H1 (cell line): ENCODE measurements at regions not wholly inside any gene's neighbourhood (a gene's known extent, or its start where the extent isn't known, plus 50 kb on each side); places are given as distances from the start of the nearest gene placed in this dataset.

Source experiments
- GTF2F1 ChIP-seq: IDR thresholded peaks from 2 replicates; pipeline ENCODE4 v1.6.1; 2012; ENCODE audit warnings: low read depth, low read length, improper control_type of control experiment, borderline replicate concordance
- KDM4A ChIP-seq: IDR thresholded peaks from one replicate; pipeline ENCODE4 v1.7.1; 2012; ENCODE audit warnings: low read depth, mild to moderate bottlenecking, moderate library complexity, low read length, inconsistent platforms; ENCODE audit not compliant: severe bottlenecking
- PHF8 ChIP-seq: fragments of 200-600 bp; sonication (generic); conservative IDR thresholded peaks from 2 replicates; pipeline ENCODE4 v1.7.1; 2012; ENCODE audit warnings: low read depth, mild to moderate bottlenecking, inconsistent platforms, low read length, moderate library complexity
- RFX5 ChIP-seq: IDR thresholded peaks from 2 replicates; pipeline ENCODE4 v1.6.1; 2011; ENCODE audit warnings: low read depth, low read length, improper control_type of control experiment, borderline replicate concordance
- SP4 ChIP-seq: IDR thresholded peaks from 2 replicates; pipeline ENCODE4 v1.6.1; 2012; ENCODE audit warnings: low read length, inconsistent platforms
- SRF ChIP-seq: IDR thresholded peaks from 2 replicates; pipeline ENCODE4 v1.6.1; 2011; ENCODE audit warnings: mild to moderate bottlenecking, low read depth, low read length, moderate library complexity
- TAF1 ChIP-seq: IDR thresholded peaks from 2 replicates; pipeline ENCODE4 v1.6.1; 2011; ENCODE audit warnings: mild to moderate bottlenecking, low read depth, low read length
- TF ChIP-seq, protein P1 (sequence below): IDR thresholded peaks from 2 replicates; pipeline ENCODE4 v1.6.1; 2012; ENCODE audit warnings: inconsistent platforms

DNA sequence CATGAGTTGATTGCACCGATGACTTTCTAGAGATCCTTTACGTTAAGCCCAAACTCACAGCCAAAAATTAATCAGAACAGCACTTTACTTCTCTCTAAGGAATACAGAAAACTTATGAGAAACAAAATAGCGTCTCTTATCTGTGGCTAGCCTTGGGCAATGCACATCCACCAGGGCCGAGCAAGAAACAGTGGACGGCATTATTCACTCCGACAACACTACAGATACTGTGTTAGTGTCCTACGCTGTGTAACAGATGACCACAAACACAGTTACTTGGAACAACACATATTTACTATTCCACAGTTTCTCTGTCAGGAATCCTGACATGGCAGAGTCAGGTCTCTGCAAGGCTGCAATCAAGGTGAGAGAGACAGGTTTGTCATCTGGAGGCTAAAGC lies 598.3 kb upstream of the ADARB2 start (continued):
- TF ChIP-seq TAF1 = no peak
- no peak for TF ChIP-seq GTF2F1
- TF ChIP-seq, protein P1, sequence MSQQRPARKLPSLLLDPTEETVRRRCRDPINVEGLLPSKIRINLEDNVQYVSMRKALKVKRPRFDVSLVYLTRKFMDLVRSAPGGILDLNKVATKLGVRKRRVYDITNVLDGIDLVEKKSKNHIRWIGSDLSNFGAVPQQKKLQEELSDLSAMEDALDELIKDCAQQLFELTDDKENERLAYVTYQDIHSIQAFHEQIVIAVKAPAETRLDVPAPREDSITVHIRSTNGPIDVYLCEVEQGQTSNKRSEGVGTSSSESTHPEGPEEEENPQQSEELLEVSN = no peak
- TF ChIP-seq KDM4A = no peak
- TF ChIP-seq PHF8 = no peak
- no peak for TF ChIP-seq SRF
- no peak for TF ChIP-seq SP4
- TF ChIP-seq RFX5 = no peak
